HFFc6 (cell line): ENCODE measurements at regions not wholly inside any gene's neighbourhood (a gene's known extent, or its start where the extent isn't known, plus 50 kb on each side); places are given as distances from the start of the nearest gene placed in this dataset.
"Not testable (repeated sequence)": the region's sequence is repeated elsewhere in the genome, so short reads cannot be mapped to it uniquely, and the experiment has no call there.

Source experiments
- DNase-seq: peaks from one replicate; pipeline ENCODE4 v3.0.0-alpha.2; 2018
- H3K27ac Mint-ChIP-seq: 2 replicates; pipeline ENCODE4 v1.8.0; 2020; ENCODE audit warnings: mild to moderate bottlenecking, mixed read lengths
- H3K27me3 Mint-ChIP-seq: 2 replicates; pipeline ENCODE4 v1.8.0; 2021; ENCODE audit warnings: mild to moderate bottlenecking, moderate library complexity, mixed read lengths; ENCODE audit not compliant: insufficient read depth
- H3K36me3 Mint-ChIP-seq: 2 replicates; pipeline ENCODE4 v1.8.0; 2021; ENCODE audit warnings: low read depth, mixed read lengths
- H3K4me1 Mint-ChIP-seq: 2 replicates; pipeline ENCODE4 v1.8.0; 2020; ENCODE audit warnings: low read depth, mixed read lengths
- H3K4me3 Mint-ChIP-seq: 2 replicates; pipeline ENCODE4 v1.8.0; 2020; ENCODE audit warnings: mild to moderate bottlenecking, moderate library complexity, mixed read lengths
- H3K9me3 Mint-ChIP-seq: 2 replicates; pipeline ENCODE4 v1.8.0; 2020; ENCODE audit warnings: mild to moderate bottlenecking, mixed read lengths
- TF ChIP-seq, protein P1 (sequence below): fragments of 200-600 bp; sonication (generic); IDR thresholded peaks from 2 replicates; pipeline ENCODE4 v1.5.0; 2021; ENCODE audit warnings: antibody characterized with exemption, mild to moderate bottlenecking

DNA sequence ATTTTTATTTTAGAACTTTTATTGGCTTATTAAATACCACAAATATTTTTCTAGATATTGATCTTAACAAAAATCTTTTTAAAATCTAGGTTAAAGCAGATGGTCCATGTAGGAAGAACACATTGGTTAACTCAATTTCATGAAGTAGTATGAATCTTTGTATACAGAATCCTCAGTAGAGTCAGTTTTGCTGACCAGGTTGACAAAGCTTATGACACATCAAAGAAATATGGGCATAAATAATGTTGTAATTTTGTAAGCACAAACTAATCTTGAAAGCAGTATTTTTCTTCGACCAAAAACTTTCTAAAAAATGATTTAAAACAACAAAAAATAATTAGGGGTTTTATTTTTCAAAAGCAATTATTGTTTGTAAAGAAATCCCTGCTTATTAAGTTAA, 479.3 kb upstream of the PCDH10 start:
- TF ChIP-seq, protein P1, sequence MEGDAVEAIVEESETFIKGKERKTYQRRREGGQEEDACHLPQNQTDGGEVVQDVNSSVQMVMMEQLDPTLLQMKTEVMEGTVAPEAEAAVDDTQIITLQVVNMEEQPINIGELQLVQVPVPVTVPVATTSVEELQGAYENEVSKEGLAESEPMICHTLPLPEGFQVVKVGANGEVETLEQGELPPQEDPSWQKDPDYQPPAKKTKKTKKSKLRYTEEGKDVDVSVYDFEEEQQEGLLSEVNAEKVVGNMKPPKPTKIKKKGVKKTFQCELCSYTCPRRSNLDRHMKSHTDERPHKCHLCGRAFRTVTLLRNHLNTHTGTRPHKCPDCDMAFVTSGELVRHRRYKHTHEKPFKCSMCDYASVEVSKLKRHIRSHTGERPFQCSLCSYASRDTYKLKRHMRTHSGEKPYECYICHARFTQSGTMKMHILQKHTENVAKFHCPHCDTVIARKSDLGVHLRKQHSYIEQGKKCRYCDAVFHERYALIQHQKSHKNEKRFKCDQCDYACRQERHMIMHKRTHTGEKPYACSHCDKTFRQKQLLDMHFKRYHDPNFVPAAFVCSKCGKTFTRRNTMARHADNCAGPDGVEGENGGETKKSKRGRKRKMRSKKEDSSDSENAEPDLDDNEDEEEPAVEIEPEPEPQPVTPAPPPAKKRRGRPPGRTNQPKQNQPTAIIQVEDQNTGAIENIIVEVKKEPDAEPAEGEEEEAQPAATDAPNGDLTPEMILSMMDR, result no peak
- no peak overlapping the region for H3K4me3 Mint-ChIP-seq
- DNase-seq, result no peak
- H3K9me3 Mint-ChIP-seq, result peaks cover 19% of the 10 kb centered on the region; the same call in 1 of the 2 replicates
- no peaks in the 10 kb centered on the region for H3K4me1 Mint-ChIP-seq
- H3K27ac Mint-ChIP-seq, result no peak overlapping the region
- H3K36me3 Mint-ChIP-seq, result no peaks in the 10 kb centered on the region
- H3K27me3 Mint-ChIP-seq, result peaks cover 3% of the 10 kb centered on the region; the same call in 1 of the 2 replicates

DNA sequence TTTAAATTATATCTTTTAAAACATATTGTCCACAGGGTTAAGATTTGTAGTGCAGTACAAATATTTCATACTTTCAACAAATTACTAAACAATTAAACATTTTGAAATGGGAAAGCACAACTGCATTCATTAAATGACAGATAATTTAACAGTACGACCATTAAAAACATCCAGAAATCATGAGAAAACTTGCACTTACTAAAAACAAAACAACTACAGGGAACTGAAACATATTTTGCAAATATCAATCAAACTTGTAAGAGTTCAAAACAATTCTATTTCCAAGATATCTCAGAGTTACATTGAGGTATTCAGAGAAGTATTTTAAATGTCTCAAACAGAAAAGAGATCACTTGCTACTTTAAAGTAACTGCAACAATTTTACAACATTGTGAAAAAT, 478.5 kb upstream of the PCDH10 start:
- peaks cover 3% of the 10 kb centered on the region; the same call in 1 of the 2 replicates for H3K27me3 Mint-ChIP-seq
- H3K27ac Mint-ChIP-seq, result no peak overlapping the region
- H3K4me1 Mint-ChIP-seq, result no peaks in the 10 kb centered on the region
- no peak for DNase-seq
- no peaks in the 10 kb centered on the region for H3K36me3 Mint-ChIP-seq
- H3K4me3 Mint-ChIP-seq, result no peak overlapping the region
- peaks cover 19% of the 10 kb centered on the region; the same call in 1 of the 2 replicates for H3K9me3 Mint-ChIP-seq
- TF ChIP-seq, protein P1, result no peak

DNA sequence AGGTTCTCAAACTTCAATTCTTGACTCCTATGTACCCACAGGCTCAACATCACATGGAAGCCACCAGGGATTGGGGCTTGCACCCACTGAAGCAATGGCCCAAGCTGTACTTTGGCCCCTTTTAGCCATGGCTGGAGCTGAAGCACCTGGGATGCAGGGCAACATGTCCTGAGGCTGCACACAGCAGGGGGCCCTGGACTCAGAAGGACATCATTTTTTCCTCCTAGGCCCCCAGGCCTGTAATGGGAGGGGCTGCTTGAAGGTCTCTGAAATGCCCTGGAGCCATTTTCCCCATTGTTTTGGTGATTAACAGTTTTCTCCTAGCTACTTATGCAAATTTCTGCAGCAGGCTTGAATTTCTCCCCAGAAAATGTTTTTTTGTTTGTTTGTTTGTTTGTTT, 465.1 kb upstream of the PCDH10 start:
- Mint-ChIP-seq H3K4me1 (no peaks in the 10 kb centered on the region), H3K4me3 (no peak overlapping the region), H3K9me3 (peaks cover 24% of the 10 kb centered on the region), H3K27ac (no peak overlapping the region), H3K27me3 (peaks cover 2% of the 10 kb centered on the region; the same call in 1 of the 2 replicates), H3K36me3 (no peaks in the 10 kb centered on the region; the same call in 1 of the 2 replicates)
- DNase-seq, result no peak
- TF ChIP-seq, protein P1, result no peak

DNA sequence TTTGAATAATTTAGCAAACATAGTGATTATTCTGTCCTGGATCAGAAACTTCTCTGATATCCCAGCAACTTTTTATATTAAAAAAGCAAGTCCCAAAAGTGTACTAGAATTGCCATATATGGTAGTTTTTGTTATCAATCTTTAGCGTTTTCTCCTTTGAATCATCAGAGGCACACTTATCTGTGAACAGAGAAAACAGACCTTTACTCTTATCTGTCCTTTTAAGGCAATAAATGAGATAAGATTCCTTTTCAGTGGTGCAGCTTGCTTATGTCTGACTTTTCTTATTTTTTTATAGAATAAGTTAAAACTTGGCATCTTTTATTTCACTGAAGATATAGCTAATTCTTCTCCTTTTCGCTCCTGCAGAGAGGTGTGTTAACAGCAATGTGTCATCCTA, 458.1 kb upstream of the PCDH10 start:
- Mint-ChIP-seq H3K27ac (no peak overlapping the region), H3K27me3 (no peaks in the 10 kb centered on the region), H3K36me3 (no peaks in the 10 kb centered on the region), H3K9me3 (peaks cover 27% of the 10 kb centered on the region), H3K4me1 (no peaks in the 10 kb centered on the region), H3K4me3 (no peak overlapping the region)
- TF ChIP-seq, protein P1, result no peak
- no peak for DNase-seq

- Mint-ChIP-seq H3K27ac (no peak overlapping the region), H3K27me3 (no peaks in the 10 kb centered on the region), H3K4me1 (no peaks in the 10 kb centered on the region), H3K9me3 (peaks cover 29% of the 10 kb centered on the region), H3K4me3 (no peak overlapping the region), H3K36me3 (no peaks in the 10 kb centered on the region)
- no peak for DNase-seq
- TF ChIP-seq, protein P1, result no peak
These were observed 457.4 kb upstream of the PCDH10 start for GRCh38 chr4:132691668-132692067.

DNA sequence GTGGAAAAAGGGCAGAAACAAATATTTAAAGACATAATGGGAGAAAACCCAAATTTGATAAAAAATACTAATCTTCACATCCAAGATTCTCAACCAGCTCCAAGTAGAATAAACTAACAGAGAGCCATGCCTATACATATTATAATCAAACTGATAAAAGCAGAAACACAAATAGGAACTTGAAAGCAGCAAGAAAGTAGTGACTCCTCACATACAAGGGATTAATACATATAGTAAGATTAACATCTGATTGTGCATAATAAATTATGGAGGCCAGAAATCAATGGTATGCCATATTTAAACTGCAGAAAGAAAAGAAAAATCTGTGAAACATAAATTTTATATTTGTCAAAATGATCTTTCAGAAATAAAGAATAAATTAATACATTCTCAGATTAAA, 454.3 kb upstream of the PCDH10 start:
- H3K4me3 Mint-ChIP-seq, result no peak overlapping the region
- H3K9me3 Mint-ChIP-seq, result peaks cover 38% of the 10 kb centered on the region
- H3K36me3 Mint-ChIP-seq, result no peaks in the 10 kb centered on the region
- H3K4me1 Mint-ChIP-seq, result no peaks in the 10 kb centered on the region
- DNase-seq, result no peak
- TF ChIP-seq, protein P1, result no peak
- no peak overlapping the region for H3K27ac Mint-ChIP-seq
- no peaks in the 10 kb centered on the region for H3K27me3 Mint-ChIP-seq

GRCh38 chr4:132697505-132697904, 451.6 kb upstream of the PCDH10 start:
- H3K27ac Mint-ChIP-seq, H3K27me3 Mint-ChIP-seq, DNase-seq, H3K4me1 Mint-ChIP-seq, H3K4me3 Mint-ChIP-seq, H3K36me3 Mint-ChIP-seq: not testable (repeated sequence)
- peaks cover 38% of the 10 kb centered on the region for H3K9me3 Mint-ChIP-seq
